ENCODE measurements at regions not wholly inside any gene's neighbourhood (a gene's known extent, or its start where the extent isn't known, plus 50 kb on each side); places are given as distances from the start of the nearest gene placed in this dataset.

GRCh38 chr2:204116159-204116792 lies 179.7 kb downstream of the ICOS start:
- Histone ChIP-seq H2AFZ (ENCODE audit: low read length) (no peak overlapping the region), H3K4me2 (ENCODE audit: low read length) (no peak overlapping the region), H4K20me1 (ENCODE audit: insufficient read depth, low read length) (no peaks in the 10 kb centered on the region), H3K27ac (ENCODE audit: low read depth, low read length, poor library complexity, severe bottlenecking) (no peak overlapping the region), H3K4me3 (ENCODE audit: low read depth, low read length, poor library complexity, severe bottlenecking) (no peak overlapping the region), H3K4me1 (ENCODE audit: insufficient read depth, low read length, severe bottlenecking) (no peaks in the 10 kb centered on the region), H3K79me2 (ENCODE audit: insufficient read depth, low read length) (no peaks in the 10 kb centered on the region), H3K9me2 (ENCODE audit: low read depth, low read length) (no peaks in the 10 kb centered on the region), H3K9ac (ENCODE audit: low read length) (no peak overlapping the region), H3K9me3 (ENCODE audit: low read length) (no peaks in the 10 kb centered on the region), H3F3A (ENCODE audit: insufficient read depth, low read length) (no peaks in the 10 kb centered on the region), H3K27me3 (ENCODE audit: insufficient read depth, low read length) (no peaks in the 10 kb centered on the region), H3K36me3 (ENCODE audit: insufficient read depth, low read length) (no peaks in the 10 kb centered on the region)
- TF ChIP-seq, protein P1, sequence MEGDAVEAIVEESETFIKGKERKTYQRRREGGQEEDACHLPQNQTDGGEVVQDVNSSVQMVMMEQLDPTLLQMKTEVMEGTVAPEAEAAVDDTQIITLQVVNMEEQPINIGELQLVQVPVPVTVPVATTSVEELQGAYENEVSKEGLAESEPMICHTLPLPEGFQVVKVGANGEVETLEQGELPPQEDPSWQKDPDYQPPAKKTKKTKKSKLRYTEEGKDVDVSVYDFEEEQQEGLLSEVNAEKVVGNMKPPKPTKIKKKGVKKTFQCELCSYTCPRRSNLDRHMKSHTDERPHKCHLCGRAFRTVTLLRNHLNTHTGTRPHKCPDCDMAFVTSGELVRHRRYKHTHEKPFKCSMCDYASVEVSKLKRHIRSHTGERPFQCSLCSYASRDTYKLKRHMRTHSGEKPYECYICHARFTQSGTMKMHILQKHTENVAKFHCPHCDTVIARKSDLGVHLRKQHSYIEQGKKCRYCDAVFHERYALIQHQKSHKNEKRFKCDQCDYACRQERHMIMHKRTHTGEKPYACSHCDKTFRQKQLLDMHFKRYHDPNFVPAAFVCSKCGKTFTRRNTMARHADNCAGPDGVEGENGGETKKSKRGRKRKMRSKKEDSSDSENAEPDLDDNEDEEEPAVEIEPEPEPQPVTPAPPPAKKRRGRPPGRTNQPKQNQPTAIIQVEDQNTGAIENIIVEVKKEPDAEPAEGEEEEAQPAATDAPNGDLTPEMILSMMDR (IDR thresholded peaks at IDR 0.05; ENCODE audit: low read length), result no peak
- TF ChIP-seq EZH2 (IDR thresholded peaks at IDR 0.05; ENCODE audit: borderline replicate concordance, low read length), result no peak

DNA sequence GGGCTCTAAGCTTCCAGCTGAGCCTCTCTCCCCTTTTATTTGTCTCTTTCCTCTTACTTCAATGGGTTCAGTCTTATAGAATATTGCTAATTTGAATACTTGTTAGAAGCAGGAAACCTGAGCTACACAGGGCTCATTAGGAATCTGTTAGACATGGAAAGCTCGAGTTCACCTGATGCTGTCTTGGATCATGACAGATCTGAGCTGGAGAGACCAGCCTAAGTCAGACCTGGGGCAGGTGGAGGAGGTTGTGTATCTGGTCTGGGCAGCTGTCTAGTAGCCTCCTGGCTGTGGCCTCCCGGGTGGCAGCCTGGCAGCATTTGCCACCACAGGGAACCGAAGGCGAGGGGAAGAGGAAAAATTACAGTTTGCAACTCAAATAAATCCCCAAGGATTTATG lies 185.9 kb downstream of the ICOS start:
- Histone ChIP-seq H2AFZ (ENCODE audit: low read length) (no peak overlapping the region), H3K9ac (ENCODE audit: low read length) (no peak overlapping the region), H3K9me3 (ENCODE audit: low read length) (no peaks in the 10 kb centered on the region), H3K27me3 (ENCODE audit: insufficient read depth, low read length) (no peaks in the 10 kb centered on the region), H3K36me3 (ENCODE audit: insufficient read depth, low read length) (no peaks in the 10 kb centered on the region), H3K9me2 (ENCODE audit: low read depth, low read length) (no peaks in the 10 kb centered on the region), H3K4me3 (ENCODE audit: low read depth, low read length, poor library complexity, severe bottlenecking) (no peak overlapping the region), H3K79me2 (ENCODE audit: insufficient read depth, low read length) (no peaks in the 10 kb centered on the region), H4K20me1 (ENCODE audit: insufficient read depth, low read length) (no peaks in the 10 kb centered on the region), H3K4me2 (ENCODE audit: low read length) (no peak overlapping the region), H3F3A (ENCODE audit: insufficient read depth, low read length) (no peaks in the 10 kb centered on the region), H3K4me1 (ENCODE audit: insufficient read depth, low read length, severe bottlenecking) (no peaks in the 10 kb centered on the region), H3K27ac (ENCODE audit: low read depth, low read length, poor library complexity, severe bottlenecking) (no peak overlapping the region)
- TF ChIP-seq, protein P1 (IDR thresholded peaks at IDR 0.05; ENCODE audit: low read length), result no peak
- TF ChIP-seq EZH2 (IDR thresholded peaks at IDR 0.05; ENCODE audit: borderline replicate concordance, low read length), result no peak

- Histone ChIP-seq H3K9me3 (ENCODE audit: low read length) (no peaks in the 10 kb centered on the region), H3K27me3 (ENCODE audit: insufficient read depth, low read length) (no peaks in the 10 kb centered on the region), H3F3A (ENCODE audit: insufficient read depth, low read length) (no peaks in the 10 kb centered on the region), H3K9me2 (ENCODE audit: low read depth, low read length) (no peaks in the 10 kb centered on the region), H3K9ac (ENCODE audit: low read length) (no peak overlapping the region), H3K36me3 (ENCODE audit: insufficient read depth, low read length) (no peaks in the 10 kb centered on the region), H3K4me1 (ENCODE audit: insufficient read depth, low read length, severe bottlenecking) (no peaks in the 10 kb centered on the region), H2AFZ (ENCODE audit: low read length) (no peak overlapping the region), H3K4me3 (ENCODE audit: low read depth, low read length, poor library complexity, severe bottlenecking) (no peak overlapping the region), H3K27ac (ENCODE audit: low read depth, low read length, poor library complexity, severe bottlenecking) (no peak overlapping the region), H3K4me2 (ENCODE audit: low read length) (no peak overlapping the region), H3K79me2 (ENCODE audit: insufficient read depth, low read length) (no peaks in the 10 kb centered on the region), H4K20me1 (ENCODE audit: insufficient read depth, low read length) (no peaks in the 10 kb centered on the region)
- TF ChIP-seq, protein P1 (IDR thresholded peaks at IDR 0.05; ENCODE audit: low read length), result no peak
- TF ChIP-seq EZH2 (IDR thresholded peaks at IDR 0.05; ENCODE audit: borderline replicate concordance, low read length), result no peak
Observed at GRCh38 chr2:204124140-204124750, 187.7 kb downstream of the ICOS start.
